ENCODE measurements at regions not wholly inside any gene's neighbourhood (a gene's known extent, or its start where the extent isn't known, plus 50 kb on each side); places are given as distances from the start of the nearest gene placed in this dataset.
"Not testable (repeated sequence)": the region's sequence is repeated elsewhere in the genome, so short reads cannot be mapped to it uniquely, and the experiment has no call there.

DNA sequence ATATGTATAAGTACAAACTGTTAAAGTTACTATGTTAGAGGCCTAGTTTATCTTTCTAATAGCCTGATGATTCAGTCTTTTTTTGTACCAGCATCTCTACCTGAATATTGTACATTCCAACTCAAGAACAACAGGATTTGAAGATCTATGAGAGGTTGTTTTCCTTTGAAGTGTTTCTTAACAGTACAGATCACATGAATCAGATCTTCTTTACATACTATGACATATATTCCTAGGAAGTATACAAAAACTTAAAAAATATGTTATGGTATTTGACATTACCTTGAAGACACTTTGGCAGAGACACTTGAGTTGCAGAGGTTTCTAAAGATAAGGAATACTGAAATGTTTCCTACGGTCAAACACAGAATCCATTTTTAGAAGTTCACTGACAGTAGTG, 1280.9 kb downstream of the KCNT2 start:
- DNase-seq: no peak

DNA sequence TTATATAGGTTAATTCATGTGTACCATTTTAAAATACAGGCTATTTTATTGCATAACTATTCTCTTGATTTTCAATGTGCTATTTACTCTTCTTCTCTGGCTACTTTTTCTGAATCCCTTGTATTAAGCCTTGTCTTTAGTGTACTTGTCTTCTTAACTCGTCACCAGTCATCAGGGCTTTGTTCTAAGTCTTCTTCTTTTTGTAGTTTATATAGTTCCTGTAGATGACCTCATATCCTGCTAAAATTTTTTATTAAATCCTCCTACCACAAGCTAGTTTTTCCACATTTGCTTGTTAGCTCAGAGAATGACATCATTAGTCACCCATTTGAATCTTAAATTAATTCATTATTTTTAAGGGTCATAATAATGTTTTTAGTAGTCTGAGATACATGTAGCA, 1281.9 kb downstream of the KCNT2 start:
- DNase-seq: no peak

DNA sequence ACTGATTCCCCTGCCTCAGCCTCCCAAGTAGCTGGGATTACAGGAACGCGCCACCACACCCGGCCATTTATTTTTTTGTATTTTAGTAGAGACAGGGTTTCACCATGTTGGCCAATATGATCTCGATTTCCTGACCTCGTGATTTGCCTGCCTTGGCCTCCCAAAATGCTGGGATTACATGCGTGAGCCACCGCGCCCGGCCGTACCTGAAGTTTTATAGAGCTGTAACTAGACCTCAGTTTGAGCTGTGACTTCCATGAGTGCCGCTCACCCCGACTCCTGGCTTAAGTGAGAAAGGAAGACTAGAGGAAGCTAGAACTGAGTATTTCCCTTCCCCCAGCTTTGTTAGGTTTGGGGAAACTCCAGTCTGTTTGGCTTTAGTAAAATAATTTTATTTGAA, 1283.1 kb downstream of the KCNT2 start:
- DNase-seq: no peak

DNA sequence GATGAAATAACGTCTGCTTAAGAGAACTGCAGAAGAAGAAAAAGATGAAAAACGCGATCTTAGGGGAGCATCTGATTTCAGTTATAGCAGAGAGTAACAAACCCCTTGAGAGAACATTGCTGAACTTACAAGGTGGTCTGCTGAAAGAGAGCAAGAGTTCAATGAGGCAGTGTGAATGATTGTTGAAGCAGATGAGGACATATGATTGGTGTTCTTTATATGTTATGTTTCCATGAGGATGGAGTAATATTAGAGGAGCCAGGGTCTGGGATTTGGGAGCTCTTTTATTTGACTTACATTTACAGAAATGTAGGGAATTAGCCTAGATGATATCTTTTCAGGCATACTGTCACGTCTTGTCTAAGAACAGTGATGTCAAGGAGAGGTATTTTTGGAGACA, 1302.0 kb downstream of the KCNT2 start:
- no peak for DNase-seq

DNA sequence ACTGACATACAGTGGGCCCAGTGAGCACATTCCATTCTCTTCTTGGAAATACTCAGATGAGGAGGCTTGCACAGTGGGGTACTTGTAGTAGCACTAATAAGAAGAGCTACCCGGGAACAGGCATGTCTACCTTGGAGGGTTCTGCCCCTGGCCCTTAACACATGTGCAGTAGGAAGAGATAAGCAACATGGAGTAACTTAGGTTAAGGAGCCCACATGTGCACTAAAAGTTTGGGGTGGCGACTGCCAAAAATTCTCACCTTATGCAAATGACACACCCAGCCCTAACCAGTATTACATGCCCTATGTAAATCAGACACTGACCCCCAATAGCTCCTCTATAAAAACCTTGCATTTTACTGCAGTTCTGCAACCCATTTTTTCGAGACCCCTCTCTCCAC, 1313.3 kb downstream of the KCNT2 start:
- no peak for DNase-seq

DNA sequence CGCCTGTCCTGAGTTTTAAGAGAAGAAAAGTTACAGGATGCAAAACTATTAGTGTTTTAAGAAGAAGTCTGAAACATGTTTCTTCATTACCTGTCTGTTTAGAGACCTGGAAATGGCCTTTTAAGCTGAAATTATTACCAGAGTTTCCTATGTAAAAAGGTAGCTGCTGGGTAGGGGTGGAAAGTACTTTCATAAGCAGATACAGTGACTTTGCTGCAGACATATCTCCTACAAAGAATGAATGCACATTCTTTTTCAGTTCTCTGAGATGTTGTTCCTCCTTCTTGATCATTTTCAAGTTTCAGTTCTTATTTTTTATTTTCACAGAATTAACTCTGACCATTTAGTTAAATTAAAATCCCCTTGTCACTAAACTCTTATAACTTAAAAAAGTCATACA, 1329.6 kb downstream of the KCNT2 start:
- no peak for DNase-seq

DNA sequence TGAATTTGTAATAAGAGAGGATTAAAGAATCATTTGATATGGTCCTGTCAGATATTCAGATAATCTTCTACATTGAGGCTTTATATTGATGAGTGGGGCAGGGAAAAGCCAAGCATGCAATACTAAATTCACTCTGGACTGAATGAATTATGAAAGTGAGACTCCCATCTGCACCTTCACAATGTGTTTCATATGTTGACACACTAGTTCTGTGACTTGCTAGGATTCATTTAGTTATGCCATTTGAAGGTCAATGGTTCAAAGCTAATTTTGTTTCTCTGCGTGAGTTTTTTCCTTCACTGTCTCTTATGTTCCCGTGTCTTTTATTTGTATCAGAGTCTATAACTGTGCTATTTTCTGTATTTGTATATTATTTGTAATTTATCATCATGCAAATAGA, 1332.5 kb downstream of the KCNT2 start:
- no peak for DNase-seq

DNA sequence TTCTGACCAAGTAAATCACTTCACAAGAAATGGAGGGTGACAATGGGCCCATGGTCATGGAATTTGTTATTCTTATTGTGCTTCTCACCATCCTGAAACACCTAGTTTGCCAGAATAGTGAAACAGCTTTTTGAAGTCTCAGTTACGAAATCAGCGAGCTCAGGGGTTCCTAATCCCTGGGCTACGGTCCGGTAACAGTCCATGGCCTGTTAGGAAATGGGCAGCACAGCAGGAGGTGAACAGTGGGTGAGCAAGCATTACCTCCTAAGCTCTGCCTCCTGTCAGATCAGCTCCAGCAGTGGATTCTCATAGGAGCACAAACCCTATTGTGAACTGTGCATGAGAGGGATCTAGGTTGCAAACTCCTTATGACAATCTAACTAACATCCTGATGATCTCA, 1356.3 kb downstream of the KCNT2 start:
- no peak for DNase-seq

DNA sequence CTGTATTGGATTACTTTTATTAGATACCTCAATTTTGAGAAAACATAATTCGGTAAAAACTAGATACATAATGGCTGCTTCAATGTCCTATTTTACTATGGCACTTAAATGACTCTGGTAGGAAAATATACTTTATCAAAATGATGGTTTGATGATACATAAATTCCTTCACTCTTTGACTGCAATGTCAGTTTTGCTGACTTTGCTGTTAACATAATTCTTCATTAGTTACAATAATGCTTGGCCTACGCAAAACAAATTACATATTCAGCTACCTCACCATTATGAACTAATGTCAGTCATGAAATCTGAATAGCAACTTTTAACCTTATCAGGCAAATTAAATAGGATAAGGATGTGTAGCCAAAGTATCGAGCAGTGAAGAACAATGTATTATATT, 1364.7 kb downstream of the KCNT2 start:
- DNase-seq: no peak

DNA sequence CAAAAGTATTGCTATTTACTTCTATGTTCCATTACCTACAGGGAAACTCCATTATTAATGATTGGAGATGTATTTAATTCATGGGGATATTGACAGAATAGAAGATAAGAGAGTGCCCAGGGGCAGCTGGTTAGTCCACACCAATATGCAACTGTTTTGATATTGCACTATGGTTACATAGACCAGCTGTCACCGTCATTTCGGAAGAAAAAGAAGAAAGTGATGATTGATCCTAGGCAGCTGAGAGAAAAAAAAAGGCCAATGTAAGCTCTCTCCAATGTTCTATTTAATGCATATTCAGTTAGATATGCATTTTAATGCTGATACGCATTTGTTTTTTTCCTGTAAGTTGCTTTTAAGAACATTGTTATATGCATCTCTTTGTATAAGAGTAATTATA, 1367.2 kb downstream of the KCNT2 start:
- DNase-seq: no peak

DNA sequence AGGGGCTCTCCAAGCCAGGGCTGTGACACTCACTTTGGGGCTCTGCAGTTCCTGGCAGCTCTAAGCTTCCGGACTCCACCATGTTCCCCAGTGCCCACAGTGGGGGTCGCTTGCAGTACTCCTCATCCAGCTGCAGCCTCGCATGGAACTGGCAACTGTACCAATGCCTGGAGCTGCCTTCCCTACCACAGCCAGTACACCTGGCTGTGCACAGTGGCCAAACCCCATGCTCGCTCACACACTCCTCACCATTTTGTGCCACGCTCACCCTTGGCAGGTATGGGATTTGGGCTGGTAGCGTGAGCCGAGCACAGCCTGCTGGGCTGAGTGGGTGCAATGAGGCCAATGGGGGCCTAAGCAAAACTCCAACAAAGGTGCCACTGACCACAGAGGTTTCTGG, 1369.9 kb downstream of the KCNT2 start:
- no peak for DNase-seq

DNA sequence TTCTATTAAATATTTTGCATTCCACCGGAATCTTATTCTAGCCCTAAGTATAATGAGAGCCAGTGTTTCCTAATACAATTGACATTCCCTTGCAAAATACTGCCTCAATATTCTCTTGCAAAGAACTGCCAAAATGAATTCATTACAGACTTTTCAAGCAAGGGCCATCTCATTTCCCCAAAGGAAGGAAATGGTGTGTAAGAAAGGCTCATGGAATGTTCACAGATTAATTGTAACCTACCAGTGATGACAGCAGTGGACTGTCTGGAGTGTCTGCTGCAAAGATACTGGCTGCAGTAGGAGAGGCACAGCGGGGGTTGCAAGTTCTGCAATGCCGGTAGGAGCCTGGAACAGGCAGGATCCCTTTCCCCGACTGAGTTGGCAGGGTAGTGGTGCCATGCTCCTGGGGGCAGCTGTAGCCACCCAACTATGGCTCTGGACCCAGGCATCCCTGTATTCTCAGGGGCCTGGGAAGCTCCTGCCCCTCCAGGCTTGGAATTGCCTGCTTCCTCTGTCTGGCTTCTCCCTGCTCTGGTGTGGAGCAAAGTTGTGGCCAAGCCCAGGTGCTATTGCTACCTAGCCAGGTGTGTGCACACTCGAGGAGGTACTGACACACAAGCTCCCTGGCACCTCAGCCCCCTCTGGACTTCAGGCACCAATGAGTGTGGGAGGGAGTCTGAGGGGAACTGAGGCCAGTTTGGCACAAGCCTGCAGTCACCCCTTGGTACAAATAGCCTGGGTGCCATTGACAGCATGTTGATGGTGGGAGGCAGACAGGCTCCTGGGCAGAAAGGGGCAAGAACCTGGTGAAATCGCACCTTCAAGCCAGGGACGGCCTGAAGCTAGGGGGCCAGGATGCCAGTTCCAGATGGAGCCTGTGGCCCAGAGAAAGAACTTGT, 1371.0 kb downstream of the KCNT2 start:
- no peak for DNase-seq

DNA sequence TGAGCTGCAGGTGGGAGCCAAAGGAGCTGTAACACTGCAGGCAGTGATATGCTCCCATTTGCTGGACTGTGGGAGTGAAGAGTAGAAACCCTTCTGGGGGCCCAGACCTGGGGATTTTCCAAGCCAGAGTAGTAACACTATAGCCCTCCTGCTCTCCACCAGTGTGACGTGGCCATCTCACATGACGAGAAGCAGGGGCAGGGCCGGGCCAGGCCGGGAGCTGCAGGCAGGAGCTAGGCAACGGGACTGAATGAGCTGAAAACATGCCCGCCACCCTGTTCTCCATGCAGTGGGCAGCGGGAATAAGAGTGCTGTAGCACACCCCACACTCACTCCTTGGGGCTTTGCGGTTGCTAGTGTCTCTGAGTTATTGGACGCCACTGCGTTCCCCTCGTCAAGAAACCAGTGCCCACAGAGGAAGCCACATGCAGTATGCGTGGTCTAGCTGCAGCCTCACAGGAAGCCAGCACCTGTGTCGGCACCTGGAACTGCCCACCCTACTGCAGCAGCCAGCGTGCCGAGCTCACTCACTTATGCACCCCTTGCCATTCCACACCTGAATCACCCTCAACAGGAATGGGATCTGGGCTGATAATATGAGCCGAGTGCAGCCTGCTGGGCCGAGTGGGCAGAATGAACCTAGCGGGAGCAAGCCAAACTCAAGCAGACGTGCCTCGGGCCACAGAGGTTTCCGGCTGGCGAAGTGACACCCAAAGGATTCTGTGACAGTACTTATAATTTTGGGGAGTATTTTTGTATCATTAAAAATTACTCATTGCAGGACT, 1389.6 kb downstream of the KCNT2 start:
- DNase-seq: no peak

DNA sequence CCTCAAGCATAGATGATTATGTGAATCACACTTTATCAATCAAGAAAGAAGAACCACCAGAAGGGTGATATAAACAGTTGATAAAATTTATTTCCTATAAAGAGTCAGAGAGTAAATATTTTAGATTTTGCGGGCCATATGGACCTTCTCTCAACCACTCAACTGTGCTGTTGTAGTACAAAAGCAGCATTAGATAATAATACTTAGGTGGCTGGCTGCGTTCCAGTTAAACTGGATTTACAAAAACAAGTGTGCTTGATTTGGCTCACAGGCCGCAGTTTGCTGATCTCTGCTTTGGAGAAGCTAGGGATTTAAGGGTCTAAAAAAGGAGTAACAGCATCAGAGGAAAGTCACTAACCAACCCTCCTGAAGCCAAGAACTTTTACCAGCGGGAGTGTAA, 1406.0 kb downstream of the KCNT2 start:
- DNase-seq: peak; percentile 55

DNA sequence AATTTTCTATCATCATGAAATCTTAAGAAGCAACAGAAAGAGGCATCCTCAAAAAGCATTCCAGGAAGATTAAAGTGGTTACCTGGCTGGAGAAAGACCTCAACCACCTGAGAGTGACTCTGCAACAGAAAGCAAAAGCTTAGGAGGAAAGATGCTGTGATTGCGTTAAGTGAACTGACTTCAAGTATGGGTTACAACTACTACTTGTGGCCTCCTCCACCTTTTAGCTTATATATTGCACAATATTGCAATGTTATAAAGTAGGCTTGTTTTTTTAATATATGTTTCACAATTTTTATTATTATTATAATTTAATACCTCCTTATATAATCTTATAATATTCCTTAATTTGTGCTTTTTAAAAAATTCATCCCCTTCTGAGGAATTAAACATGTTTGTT, 1407.5 kb downstream of the KCNT2 start:
- DNase-seq: no peak

DNA sequence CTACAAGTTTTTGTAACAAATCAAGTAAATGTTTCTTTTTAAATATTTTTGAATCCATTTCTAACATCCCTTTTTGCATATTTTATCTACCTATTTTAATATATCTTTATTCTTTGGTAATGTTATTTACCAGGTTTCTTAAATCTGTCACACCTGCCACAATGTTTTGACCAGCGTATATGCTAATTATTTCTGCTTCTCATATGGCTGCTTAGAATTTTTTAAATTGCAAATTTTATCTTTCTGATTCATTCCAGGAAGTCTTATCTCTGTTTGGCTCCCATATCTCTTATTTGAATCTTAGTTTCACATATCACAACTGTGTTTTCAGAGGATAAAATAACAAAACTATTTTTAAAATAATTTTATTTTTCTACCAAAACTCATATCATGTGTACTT, 1411.1 kb downstream of the KCNT2 start:
- DNase-seq: no peak

DNA sequence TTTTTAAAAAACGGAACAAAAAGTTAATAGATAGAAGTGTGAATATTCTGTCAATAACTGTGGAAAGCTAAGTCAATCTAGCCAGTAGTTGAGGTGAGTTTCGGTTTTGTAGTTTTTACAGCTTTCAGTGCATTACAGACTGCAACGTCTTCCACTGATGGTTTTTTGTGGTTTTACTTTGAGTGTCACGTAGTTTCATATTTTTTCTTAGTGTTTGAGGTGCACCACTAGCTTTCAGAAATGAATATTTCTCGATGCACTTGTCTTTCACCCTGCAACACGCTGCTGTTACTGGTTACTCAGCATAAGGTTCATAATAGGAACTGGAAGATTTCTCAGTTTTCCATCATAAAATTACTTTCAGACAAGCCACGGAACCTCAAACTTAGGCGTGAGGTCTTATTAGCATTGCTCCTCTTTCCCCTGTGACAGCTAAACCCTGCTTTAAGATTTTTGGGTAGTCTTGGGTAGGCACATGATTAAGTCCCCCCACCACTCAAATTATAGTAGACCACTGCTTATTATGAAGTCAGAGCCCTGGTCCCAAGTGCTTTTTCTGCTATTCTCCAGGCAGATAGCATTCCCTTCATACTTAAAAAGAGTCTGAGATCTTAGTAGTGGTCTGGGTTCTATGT, 1412.7 kb downstream of the KCNT2 start:
- no peak for DNase-seq

DNA sequence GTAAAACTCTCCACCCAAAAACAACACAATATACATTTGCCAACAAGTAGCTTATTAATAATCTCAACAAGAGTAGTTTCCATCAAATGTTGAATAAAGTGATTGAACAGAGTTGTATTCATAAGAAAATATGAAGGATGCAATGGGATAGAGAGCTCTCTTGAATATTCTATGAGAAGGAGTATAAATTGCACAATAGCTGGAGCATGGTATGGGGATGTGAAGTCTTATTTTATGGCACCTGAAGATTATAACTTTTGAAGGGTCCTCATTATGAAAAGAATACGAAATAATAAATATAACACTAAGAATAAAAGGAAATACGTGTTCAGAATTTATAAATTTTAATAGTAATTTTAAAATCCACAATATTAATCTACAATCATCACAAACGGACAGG, 1415.1 kb downstream of the KCNT2 start:
- no peak for DNase-seq

DNA sequence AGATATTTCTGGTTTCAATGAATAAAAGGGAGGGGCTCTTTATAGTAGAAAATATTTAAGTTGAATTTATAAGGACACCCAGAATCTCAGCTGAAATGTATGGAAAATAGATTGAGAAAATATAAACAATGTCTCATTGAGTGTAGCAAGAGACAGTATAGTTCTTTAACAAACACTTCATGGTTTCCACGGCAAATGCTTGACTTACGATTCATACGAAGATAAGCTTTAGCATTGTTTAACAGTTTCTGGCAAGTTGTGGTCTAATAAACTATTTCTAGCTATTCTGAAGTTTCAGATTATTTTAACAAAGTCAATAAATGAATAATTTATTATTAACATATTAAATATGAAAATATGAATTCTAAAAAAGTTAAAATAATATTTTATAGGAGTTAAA, 1419.4 kb downstream of the KCNT2 start:
- DNase-seq: no peak

DNA sequence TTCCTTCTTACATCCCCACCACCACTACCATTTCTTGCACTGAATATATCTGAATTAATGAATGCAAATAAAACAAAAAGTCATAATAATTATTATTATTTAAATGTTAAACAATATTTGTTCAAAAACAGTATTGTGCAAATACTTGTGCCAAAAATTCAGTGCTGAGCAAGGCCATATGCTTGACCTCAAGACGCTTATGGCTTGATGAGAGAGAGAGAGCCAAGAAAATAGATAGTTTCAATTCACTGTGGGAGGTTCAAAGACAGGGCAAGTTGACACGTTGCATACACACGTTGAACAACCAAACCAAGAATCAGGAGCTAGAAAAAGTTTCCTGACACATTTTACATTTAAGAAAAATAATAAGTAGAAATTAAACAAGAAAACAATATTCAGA, 1421.7 kb downstream of the KCNT2 start:
- DNase-seq: no peak

DNA sequence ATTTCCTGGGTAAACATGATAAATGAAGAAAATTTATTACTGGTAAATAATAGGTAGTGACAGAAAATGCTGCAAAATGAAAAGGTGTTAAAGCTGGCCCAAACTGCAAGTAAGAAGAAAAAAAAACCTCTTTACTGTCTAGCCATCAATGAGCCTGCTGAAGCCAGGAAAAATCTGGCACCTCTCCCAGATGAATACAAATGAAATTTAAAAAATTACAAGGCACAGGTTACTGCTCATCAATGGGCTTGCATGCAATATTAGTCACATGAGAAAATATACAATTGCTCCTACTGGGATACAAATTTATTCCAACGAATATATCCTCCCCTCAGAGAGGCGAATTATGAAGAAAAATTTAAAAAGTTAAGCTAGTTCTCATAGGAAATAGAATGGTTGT, 1422.5 kb downstream of the KCNT2 start:
- peak; percentile 35 for DNase-seq

DNA sequence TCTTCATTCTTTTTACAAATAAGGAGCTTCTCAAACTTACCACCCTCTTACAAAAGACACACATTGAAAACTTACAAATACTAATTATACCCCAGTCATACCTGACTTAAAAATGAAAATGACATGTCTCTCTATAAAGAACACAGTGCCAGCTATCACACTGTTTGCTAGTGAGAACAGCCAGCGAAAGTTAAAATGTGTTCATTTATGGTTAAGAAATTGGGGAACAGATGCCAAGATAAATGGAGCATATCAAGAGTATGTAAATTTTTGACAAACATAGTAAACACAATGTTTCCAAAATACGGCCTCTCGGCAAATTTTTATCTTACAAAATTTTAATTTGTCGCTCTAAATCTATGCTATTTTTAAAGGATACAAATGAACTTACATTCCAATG, 1422.9 kb downstream of the KCNT2 start:
- peak; percentile 8 for DNase-seq

DNA sequence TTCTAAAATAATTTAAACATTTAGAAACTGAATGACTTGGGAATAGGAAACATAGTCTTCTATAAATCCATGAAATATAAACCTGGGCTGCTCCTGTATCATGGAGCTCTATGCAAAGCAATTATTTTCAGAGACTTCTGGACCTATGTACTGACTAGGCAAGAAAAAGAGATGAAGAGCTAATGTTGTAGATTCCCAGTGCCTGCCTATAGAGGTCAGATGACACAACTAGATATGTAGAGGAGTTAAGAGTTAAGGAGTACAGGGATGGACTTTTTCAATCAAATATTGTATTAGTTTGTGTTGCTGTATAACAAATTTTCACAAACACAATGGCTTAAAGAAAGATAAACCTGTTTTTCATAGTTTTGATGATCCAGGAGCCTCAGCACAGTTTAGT, 1434.5 kb downstream of the KCNT2 start:
- DNase-seq: no peak

DNA sequence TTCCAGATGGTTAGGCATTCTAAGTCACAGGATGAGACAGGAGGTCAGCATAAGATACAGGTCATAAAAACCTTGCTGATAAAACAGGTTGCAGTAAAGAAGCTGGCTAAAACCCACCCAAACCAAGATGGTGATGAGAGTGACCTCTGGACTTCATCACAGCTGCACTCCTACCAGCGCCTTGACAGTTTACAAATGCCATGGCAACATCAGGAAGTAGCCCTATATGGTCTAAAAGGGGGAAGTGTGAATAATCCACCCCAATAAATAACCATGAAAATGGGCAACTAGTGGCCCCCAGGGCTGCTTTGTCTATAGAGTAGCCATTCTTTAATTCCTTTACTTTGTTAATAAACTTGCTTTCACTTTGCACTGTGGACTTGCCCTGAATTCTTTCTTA, 1448.4 kb downstream of the KCNT2 start:
- not testable (repeated sequence) for DNase-seq
